HepG2 (cell line): ENCODE measurements at regions not wholly inside any gene's neighbourhood (a gene's known extent, or its start where the extent isn't known, plus 50 kb on each side); places are given as distances from the start of the nearest gene placed in this dataset.

Experiments used
- HMG20B ChIP-seq: conservative IDR thresholded peaks from 2 replicates; pipeline ENCODE4 v1.6.1; 2016; ENCODE audit warnings: missing genetic modification reagents, missing compliant biosample characterization
- HNF1A ChIP-seq, 2 experiments: sonication (generic) in 1 of 2; formaldehyde crosslinking in 1 of 2; IDR thresholded peaks; 2 replicates each; pipeline versions ENCODE4 v1.4.0 to v1.6.1; 2016 to 2020; ENCODE audit warnings: borderline replicate concordance in 1 of 2, low read depth in 1 of 2, mild to moderate bottlenecking in 1 of 2, missing genetic modification reagents in 1 of 2
- IRX3 ChIP-seq: sonication (generic); formaldehyde crosslinking; IDR thresholded peaks from 2 replicates; pipeline ENCODE4 v1.8.1; 2023; ENCODE audit warnings: mild to moderate bottlenecking, low read depth, missing genetic modification reagents, borderline replicate concordance
- SP5 ChIP-seq: IDR thresholded peaks from 2 replicates; pipeline ENCODE4 v1.6.1; 2016; ENCODE audit warnings: low read depth, borderline replicate concordance
- TEAD3 ChIP-seq: optimal IDR thresholded peaks from 2 replicates; pipeline ENCODE3; 2016; ENCODE audit warnings: borderline replicate concordance
- TGIF2 ChIP-seq: IDR thresholded peaks from 2 replicates; pipeline ENCODE4 v1.6.1; 2016; ENCODE audit warnings: control low read depth, missing compliant biosample characterization
- ZNF414 ChIP-seq: sonication (generic); formaldehyde crosslinking; IDR thresholded peaks from 2 replicates; pipeline ENCODE4 v1.5.0; 2020; ENCODE audit warnings: missing genetic modification reagents
- ZNF513 ChIP-seq: sonication (generic); formaldehyde crosslinking; conservative IDR thresholded peaks from 2 replicates; pipeline ENCODE4 v1.5.0; 2020; ENCODE audit warnings: missing genetic modification reagents
- ZNF558 ChIP-seq: sonication (generic); formaldehyde crosslinking; IDR thresholded peaks from 2 replicates; pipeline ENCODE4 v1.9.0; 2022; ENCODE audit warnings: mild to moderate bottlenecking, missing genetic modification reagents, borderline replicate concordance
- ZNF563 ChIP-seq: sonication (generic); formaldehyde crosslinking; IDR thresholded peaks from 2 replicates; pipeline ENCODE4 v1.8.0; 2022; ENCODE audit warnings: mild to moderate bottlenecking, moderate library complexity, missing genetic modification reagents
- ZNF746 ChIP-seq: sonication (generic); formaldehyde crosslinking; IDR thresholded peaks from 2 replicates; pipeline ENCODE4 v1.8.0; 2022; ENCODE audit warnings: mild to moderate bottlenecking, missing genetic modification reagents
- ZNF770 ChIP-seq: sonication (generic); formaldehyde crosslinking; IDR thresholded peaks from 2 replicates; pipeline ENCODE4 v1.5.0; 2020; ENCODE audit warnings: mild to moderate bottlenecking, missing genetic modification reagents
- ZNF782 ChIP-seq: sonication (generic); formaldehyde crosslinking; IDR thresholded peaks from 2 replicates; pipeline ENCODE4 v1.4.0; 2020; ENCODE audit warnings: missing genetic modification reagents, mild to moderate bottlenecking, borderline replicate concordance

- TF ChIP-seq HNF1A (IDR thresholded peaks at IDR 0.05; ENCODE audit: low read depth) (no peak), HNF1A (CRISPR knock-in tag; IDR thresholded peaks at IDR 0.05; ENCODE audit: borderline replicate concordance) (no peak), ZNF746 (CRISPR knock-in tag) (no peak), HMG20B (CRISPR knock-in tag) (no peak), IRX3 (no peak), ZNF782 (CRISPR knock-in tag) (0 out of 2 replicates have a peak, but pooled peaks have one; percentile 16), ZNF770 (no peak), SP5 (CRISPR knock-in tag) (no peak), ZNF414 (peak; percentile 60; the same call in 1 of the 2 replicates), ZNF513 (CRISPR knock-in tag) (no peak; the same call in 1 of the 2 replicates), ZNF558 (CRISPR knock-in tag) (no peak), ZNF563 (no peak), TEAD3 (CRISPR knock-in tag) (no peak), TGIF2 (CRISPR knock-in tag) (no peak)
Observed at GRCh38 chr20:25865715-25866656, 169.3 kb upstream of the ZNF337 start (continued).
